Esophagus (tissue), 2 donors: ENCODE measurements at regions not wholly inside any gene's neighbourhood (a gene's known extent, or its start where the extent isn't known, plus 50 kb on each side); places are given as distances from the start of the nearest gene placed in this dataset.

Experiments
- H3K27ac ChIP-seq, 2 donors: one replicate each; pipeline ENCODE4 v1.5.1; 2013; ENCODE audit warnings: low read depth in 2 of 2, mild to moderate bottlenecking in 2 of 2, inconsistent platforms in 1 of 2, low read length in 1 of 2, moderate library complexity in 1 of 2
- H3K27me3 ChIP-seq, 2 donors: one replicate each; pipeline ENCODE4 v1.6.1; 2013; ENCODE audit warnings: low read length in 2 of 2, control low read depth in 1 of 2, mild to moderate bottlenecking in 1 of 2; ENCODE audit not compliant: insufficient read depth in 2 of 2, control insufficient read depth in 1 of 2
- H3K36me3 ChIP-seq, 2 donors: one replicate each; pipeline ENCODE4 v1.6.1; 2013; ENCODE audit warnings: low read length in 1 of 2; ENCODE audit not compliant: control insufficient read depth in 2 of 2, insufficient read depth in 2 of 2
- H3K4me1 ChIP-seq, 2 donors: one replicate each; pipeline ENCODE4 v1.6.1; 2013; ENCODE audit warnings: low read length in 1 of 2; ENCODE audit not compliant: control insufficient read depth in 2 of 2, insufficient read depth in 2 of 2
- H3K4me3 ChIP-seq, 2 donors: one replicate each; pipeline ENCODE4 v1.5.1; 2013; ENCODE audit warnings: low read length in 2 of 2, mild to moderate bottlenecking in 2 of 2, low read depth in 1 of 2, moderate library complexity in 1 of 2
- H3K9me3 ChIP-seq, 2 donors: one replicate each; pipeline ENCODE4 v1.6.1; 2013; ENCODE audit warnings: mild to moderate bottlenecking in 2 of 2, low read depth in 1 of 2, low read length in 1 of 2, moderate library complexity in 1 of 2; ENCODE audit not compliant: control insufficient read depth in 2 of 2, insufficient read depth in 1 of 2
- WGBS, 2 donors: extraction: QIAGEN DNeasy Blood & Tissue Kit; methylation state at CpG; one replicate each; pipeline ENCODE4 v1.1.7; 2013; 5-methylcytosine and 5-hydroxymethylcytosine counted together
- donor health status: healthy with polysubstance abuse.
- donor health status: Bipolar disorder and iron deficiency.

DNA sequence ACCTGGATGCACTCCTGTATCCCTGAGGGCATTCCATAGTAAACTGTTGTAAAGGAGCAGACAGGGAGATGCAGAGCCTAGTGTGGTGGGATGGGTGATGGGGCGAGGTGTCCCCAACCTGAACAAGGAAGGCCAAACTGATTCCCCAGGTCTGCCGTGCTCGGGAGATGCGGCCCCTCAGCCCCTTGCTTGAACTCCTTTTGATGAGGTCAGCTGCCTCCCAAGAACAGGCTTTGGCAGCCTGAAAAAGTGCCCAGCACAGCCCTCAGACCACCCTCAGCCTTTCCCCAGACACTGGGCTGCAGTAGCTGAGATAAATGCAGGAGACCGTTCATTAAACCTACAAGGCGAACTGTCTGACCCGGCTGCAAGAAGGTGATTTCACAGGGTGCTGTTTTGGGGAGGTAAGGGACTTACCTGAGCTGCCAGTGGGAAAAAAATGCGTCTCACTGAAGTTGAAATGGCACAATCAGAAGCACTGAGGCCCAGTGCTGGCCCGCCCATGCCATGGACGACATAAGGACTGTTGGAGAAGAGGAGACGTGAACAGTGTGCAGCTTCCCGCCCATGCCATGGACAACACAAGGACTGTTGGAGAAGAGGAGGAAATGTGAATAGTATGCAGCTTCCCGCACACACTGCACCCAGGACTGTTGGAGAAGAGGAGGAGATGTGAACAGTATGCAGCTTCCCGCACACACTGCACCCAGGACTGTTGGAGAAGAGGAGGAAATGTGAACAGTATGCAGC, 148.4 kb upstream of the FAM20C start:
- 88 to 92% methylated on average over 14 of the region's 14 CpGs for WGBS, 2 donors
- Histone ChIP-seq H3K4me1 (peaks cover 0 to 2% of the 10 kb centered on the region in 2 donors), H3K9me3 (no peaks in the 10 kb centered on the region), H3K27ac (no peak overlapping the region), H3K4me3 (no peak overlapping the region), H3K36me3 (no peaks in the 10 kb centered on the region), H3K27me3 (no peaks in the 10 kb centered on the region)

DNA sequence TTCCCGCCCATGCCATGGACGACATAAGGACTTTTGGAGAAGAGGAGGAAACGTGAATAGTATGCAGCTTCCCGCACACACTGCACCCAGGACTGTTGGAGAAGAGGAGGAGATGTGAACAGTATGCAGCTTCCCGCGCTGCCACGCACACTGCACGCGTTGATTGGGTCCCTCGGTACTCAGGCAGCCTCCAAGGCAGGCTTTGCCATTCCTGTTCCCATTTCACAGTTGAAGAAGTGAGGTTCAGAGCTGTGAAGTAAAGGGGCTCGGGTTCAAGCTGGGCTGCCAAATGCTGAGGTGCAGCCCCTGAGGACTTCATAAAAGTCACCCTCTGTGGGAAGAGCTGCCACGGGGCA, 147.9 kb upstream of the FAM20C start:
- H3K36me3 ChIP-seq = no peaks in the 10 kb centered on the region
- H3K27ac ChIP-seq = no peak overlapping the region
- H3K4me3 ChIP-seq = no peak overlapping the region
- WGBS, 2 donors = 86 to 93% methylated on average over 12 of the region's 12 CpGs
- no peaks in the 10 kb centered on the region for H3K27me3 ChIP-seq
- peaks cover 0 to 2% of the 10 kb centered on the region in 2 donors for H3K4me1 ChIP-seq
- H3K9me3 ChIP-seq = no peaks in the 10 kb centered on the region

DNA sequence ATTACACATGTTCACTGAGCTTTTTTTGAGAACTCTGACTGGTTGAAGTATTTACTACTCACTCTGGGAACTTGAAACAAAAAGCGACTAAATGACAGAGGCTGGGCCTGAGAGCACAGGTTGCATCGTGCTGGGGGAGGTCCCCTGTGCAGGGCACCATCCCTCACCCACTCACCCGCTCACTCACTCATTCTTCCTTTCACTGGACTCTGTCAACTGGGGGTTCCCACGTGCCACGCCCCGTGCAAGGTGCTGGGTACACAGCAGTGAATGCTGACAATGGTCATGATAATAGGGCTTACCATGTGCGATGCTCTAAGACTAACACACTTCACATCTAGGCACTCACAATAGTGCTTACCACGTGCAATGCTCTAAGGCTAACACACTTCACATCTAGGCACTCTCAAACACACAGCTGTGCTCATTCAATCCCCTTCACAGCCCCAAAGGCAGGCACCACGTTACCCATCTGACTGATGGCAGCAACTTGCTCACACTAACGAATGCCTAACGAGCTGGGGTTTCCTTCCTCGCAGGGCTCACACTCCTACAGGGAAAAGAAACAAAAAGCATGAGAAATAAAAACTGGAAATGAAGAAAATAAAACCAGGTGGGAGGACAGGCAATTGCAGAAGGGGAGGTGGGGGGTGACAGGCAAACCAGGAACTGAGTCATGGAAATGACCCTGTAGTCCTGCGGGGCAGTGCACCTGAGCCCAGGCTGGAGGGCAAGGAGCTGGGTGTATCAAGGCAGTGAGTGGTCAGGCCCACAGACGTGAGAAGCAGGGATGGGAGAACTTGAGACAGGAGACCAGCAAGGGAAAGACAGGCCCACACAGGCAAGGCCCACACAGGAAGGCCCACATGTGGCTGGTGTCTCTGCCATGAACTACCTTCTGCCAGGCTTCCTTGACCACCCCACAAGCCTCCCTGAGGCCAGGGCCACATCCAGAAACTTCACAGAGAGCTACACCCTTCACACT, 147.0 kb upstream of the FAM20C start:
- no peaks in the 10 kb centered on the region for H3K36me3 ChIP-seq
- peaks cover 0 to 2% of the 10 kb centered on the region in 2 donors for H3K4me1 ChIP-seq
- H3K27me3 ChIP-seq = no peaks in the 10 kb centered on the region
- WGBS, 2 donors = 81 to 82% methylated on average over 14 of the region's 14 CpGs
- no peak overlapping the region for H3K4me3 ChIP-seq
- H3K9me3 ChIP-seq = no peaks in the 10 kb centered on the region
- no peak overlapping the region for H3K27ac ChIP-seq

DNA sequence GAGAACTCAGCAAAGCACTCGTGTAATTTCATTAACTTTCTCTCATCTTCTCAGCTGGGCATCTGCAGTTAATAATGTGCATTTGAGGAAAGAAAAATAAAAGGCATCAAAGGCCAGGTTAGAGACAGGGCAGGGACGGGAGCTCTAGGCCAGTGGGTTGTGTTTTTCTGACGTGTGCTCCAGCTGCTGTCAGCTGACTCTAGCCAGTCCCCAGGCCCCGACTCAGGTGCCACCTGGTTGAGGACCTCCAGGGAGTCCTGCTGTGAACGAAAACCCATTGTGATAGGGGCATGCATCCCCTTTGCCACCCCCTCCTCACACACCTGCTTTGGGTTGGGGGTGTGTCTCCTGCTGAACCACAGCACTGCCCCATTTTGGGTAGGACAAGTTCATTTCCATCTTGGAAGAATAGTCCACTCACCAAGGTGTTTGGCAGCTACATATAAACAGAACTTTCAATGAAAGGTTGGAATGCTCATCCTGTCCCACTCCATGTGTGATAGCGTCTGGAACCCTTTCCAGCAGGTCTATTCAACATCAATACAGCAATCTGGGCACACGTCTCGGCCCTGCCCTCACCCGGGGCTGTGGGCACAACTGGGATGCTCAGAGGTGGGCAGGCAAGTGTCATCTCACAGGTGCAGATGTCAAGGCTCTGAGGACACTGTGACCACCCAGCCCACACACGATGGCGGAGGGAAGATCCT, 146.1 kb upstream of the FAM20C start:
- no peaks in the 10 kb centered on the region for H3K27me3 ChIP-seq
- no peaks in the 10 kb centered on the region for H3K36me3 ChIP-seq
- WGBS, 2 donors = 83 to 86% methylated on average over 11 of the region's 11 CpGs
- H3K9me3 ChIP-seq = no peaks in the 10 kb centered on the region
- H3K4me1 ChIP-seq = peaks cover 0 to 1% of the 10 kb centered on the region in 2 donors
- no peak overlapping the region for H3K4me3 ChIP-seq
- no peak overlapping the region for H3K27ac ChIP-seq

DNA sequence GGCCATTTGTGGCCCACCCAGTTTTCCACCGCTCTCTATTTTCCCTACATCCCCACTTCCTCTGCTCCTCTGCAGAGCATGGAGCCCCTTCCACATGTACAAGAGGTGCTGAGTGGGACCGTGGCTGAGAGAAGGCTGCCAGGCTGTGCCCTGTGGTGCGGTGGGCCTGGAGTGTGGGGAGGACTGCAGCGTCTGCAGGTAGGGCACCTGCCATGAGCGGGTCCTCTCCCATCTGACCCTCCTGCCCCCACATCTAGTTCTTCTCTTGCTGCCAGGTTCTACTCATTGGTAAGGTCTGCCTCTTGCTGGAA, 145.6 kb upstream of the FAM20C start:
- Histone ChIP-seq H3K36me3 (no peaks in the 10 kb centered on the region), H3K4me1 (no peaks in the 10 kb centered on the region), H3K4me3 (no peak overlapping the region), H3K27me3 (no peaks in the 10 kb centered on the region), H3K27ac (no peak overlapping the region), H3K9me3 (no peaks in the 10 kb centered on the region)
- 93 to 98% methylated on average over 5 of the region's 5 CpGs for WGBS, 2 donors

DNA sequence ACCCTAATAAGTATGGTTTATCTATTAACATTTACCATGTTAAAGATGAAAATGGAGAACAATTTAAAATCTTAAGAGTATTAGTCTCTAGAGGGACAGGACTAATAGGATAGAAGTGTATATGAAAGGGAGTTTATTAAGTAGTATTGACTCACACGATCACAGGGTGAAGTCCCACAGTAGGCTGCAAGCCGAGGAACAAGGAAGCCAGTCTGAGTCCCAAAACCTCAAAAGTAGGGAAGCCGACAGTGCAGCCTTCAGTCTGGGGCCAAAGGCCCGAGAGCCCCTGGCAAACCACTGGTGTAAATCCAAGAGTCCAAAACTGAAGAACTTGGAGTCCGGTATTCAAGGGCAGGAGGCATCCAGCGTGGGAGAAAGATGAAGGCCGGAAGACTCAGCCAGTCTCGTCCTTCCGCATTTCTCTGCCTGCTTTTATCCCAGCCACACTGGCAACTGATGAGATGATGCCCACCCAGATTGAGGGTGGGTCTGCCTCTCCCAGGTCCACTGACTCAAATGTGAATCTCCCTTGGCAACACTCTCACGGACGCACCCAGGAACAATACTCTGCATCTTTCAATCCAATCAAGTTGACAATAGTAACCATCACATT, 140.8 kb upstream of the FAM20C start:
- WGBS, 2 donors = 87 to 90% methylated on average over 11 of the region's 11 CpGs
- Histone ChIP-seq H3K4me3 (no peak overlapping the region), H3K36me3 (no peaks in the 10 kb centered on the region), H3K4me1 (no peaks in the 10 kb centered on the region), H3K9me3 (no peaks in the 10 kb centered on the region), H3K27me3 (no peaks in the 10 kb centered on the region), H3K27ac (no peak overlapping the region)

DNA sequence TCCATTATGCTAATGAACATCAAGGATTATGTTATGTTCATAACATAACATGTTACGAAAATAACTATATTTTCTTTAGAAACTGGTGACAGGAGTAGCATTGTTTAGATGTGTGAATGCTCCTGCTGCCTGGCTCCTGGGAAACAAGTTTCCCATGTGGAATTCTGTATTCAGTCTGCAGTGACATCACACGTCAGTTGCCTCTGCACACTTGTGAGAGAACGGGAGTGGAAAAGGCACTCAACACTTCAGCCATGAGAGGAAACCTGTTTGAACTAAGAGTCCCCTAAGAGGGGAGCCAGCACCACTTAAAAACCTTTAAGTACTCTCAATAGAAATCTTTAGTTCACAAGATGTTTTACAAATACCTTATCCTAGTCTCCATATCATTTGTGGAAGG, 140.3 kb upstream of the FAM20C start:
- no peak overlapping the region for H3K4me3 ChIP-seq
- no peaks in the 10 kb centered on the region for H3K9me3 ChIP-seq
- WGBS, 2 donors = 70 to 75% methylated on average over 3 of the region's 3 CpGs
- no peaks in the 10 kb centered on the region for H3K4me1 ChIP-seq
- no peaks in the 10 kb centered on the region for H3K36me3 ChIP-seq
- H3K27ac ChIP-seq = no peak overlapping the region
- no peaks in the 10 kb centered on the region for H3K27me3 ChIP-seq

DNA sequence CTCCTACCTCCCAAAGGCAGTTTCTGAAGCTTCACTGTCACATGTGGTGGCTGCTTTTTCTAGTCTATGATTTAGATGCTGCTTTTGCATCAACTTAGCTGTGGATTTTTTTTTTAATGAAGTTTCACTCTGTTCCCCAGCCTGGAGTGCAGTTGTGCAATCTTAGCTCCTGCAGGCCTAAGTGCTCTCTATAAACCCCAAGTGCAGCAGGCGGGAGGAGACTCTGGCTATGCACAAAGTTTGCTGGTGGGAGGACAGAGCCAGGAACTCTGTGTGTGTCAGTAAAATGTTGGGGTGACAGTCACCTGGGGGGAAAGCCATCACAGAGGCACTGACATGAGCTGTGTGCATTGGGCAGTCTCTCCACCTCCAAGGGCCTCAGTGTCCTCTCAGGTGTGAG, 138.8 kb upstream of the FAM20C start:
- Histone ChIP-seq H3K27ac (no peak overlapping the region), H3K4me1 (peaks cover 0 to 4% of the 10 kb centered on the region in 2 donors), H3K27me3 (no peaks in the 10 kb centered on the region), H3K36me3 (no peaks in the 10 kb centered on the region), H3K4me3 (no peak overlapping the region), H3K9me3 (no peaks in the 10 kb centered on the region)
- 81 to 94% methylated on average over 1 of the region's 1 CpG for WGBS, 2 donors

DNA sequence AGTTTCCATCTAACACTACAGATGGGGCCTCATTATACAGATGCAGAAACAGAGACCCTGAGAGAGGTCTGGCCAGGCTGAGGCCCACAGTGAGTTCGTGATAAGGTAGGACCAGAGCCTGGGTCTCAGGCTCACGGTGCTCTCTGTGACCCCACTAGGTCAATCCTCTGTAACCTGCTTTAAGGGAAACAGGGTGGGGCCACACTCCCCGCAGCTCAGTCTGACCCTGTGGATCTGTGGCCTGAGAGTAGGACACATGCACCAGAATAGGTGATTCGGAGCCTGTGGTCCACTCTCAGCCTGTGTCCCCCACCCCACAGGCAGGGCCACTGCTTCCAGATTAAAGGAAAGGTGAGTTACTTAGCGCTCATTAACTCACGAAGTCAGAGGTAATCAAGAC, 137.8 kb upstream of the FAM20C start:
- WGBS, 2 donors = 83 to 88% methylated on average over 6 of the region's 6 CpGs
- Histone ChIP-seq H3K4me3 (no peak overlapping the region), H3K36me3 (no peaks in the 10 kb centered on the region), H3K27me3 (no peaks in the 10 kb centered on the region), H3K4me1 (peaks cover 0 to 4% of the 10 kb centered on the region in 2 donors), H3K9me3 (no peaks in the 10 kb centered on the region), H3K27ac (no peak overlapping the region)
